B cell (primary cell): ENCODE measurements at regions not wholly inside any gene's neighbourhood (a gene's known extent, or its start where the extent isn't known, plus 50 kb on each side); places are given as distances from the start of the nearest gene placed in this dataset.

Source experiments
- ATAC-seq: fragments of 200-7000 bp; cut with Tn5 transposase; one replicate; pipeline ENCODE4 v1.10.0; 2021; ENCODE audit warnings: low read depth, mild to moderate bottlenecking, moderate number of reproducible peaks, moderate library complexity
- CTCF ChIA-PET: fragments of 350-600 bp; sonication (Branson Sonifier 250); formaldehyde crosslinking; loops from one replicate; lab custom pipeline; 2021; ENCODE audit warnings: antibody characterized with exemption, inconsistent platforms; lab: Charles Lee
- POLR2A ChIA-PET: fragments of 350-600 bp; sonication (Branson Sonifier 250); formaldehyde crosslinking; loops from one replicate; lab custom pipeline; 2021; ENCODE audit warnings: antibody characterized with exemption; lab: Charles Lee
- DNase-seq: peaks from one replicate; pipeline ENCODE4 v3.0.0; 2013
- H2AFZ ChIP-seq: 2 replicates; pipeline ENCODE4 v1.6.1; 2012; ENCODE audit warnings: mild to moderate bottlenecking, low read depth, low read length; ENCODE audit not compliant: insufficient read depth, poor library complexity, severe bottlenecking
- H3K27ac ChIP-seq, 2 donors: 1 replicate in 1 of 2; 2 replicates in 1 of 2; pipeline ENCODE4 v1.5.1; 2012 to 2013; ENCODE audit warnings: low read length in 2 of 2, mild to moderate bottlenecking in 2 of 2, moderate library complexity in 1 of 2
- H3K27me3 ChIP-seq, 4 experiments: fragments of 200-600 bp in 1 of 4; sonication (generic) in 1 of 4; replicated peaks in 1 of 4; 1 replicate in 2 of 4; 2 replicates in 2 of 4; pipeline versions ENCODE4 v1.6.1 to v1.7.0; 2013 to 2016; ENCODE audit warnings: low read length in 3 of 4, mild to moderate bottlenecking in 2 of 4, mixed read lengths in 1 of 4, moderate library complexity in 1 of 4; ENCODE audit not compliant: insufficient read depth in 4 of 4, control insufficient read depth in 3 of 4; ENCODE audit errors: control extremely low read depth in 1 of 4
- H3K36me3 ChIP-seq, 2 experiments: replicated peaks in 1 of 2; 1 replicate in 1 of 2; 2 replicates in 1 of 2; pipeline versions ENCODE4 v1.6.1 to v1.7.1; 2013; ENCODE audit warnings: low read length in 1 of 2; ENCODE audit not compliant: insufficient read depth in 2 of 2, control insufficient read depth in 1 of 2; ENCODE audit errors: control extremely low read depth in 1 of 2, extremely low read depth in 1 of 2
- H3K4me1 ChIP-seq, 2 donors: fragments of 200-600 bp in 1 of 2; sonication (generic) in 1 of 2; 1 replicate in 1 of 2; 2 replicates in 1 of 2; pipeline versions ENCODE4 v1.5.1 to v1.6.1; 2013 to 2017; ENCODE audit warnings: low read length in 2 of 2; ENCODE audit not compliant: control insufficient read depth in 2 of 2, insufficient read depth in 2 of 2
- H3K4me2 ChIP-seq: replicated peaks from 2 replicates; pipeline ENCODE3; 2012; ENCODE audit warnings: mild to moderate bottlenecking, low read depth, low read length; ENCODE audit not compliant: poor library complexity, severe bottlenecking
- H3K4me3 ChIP-seq, 5 experiments: fragments of 200-600 bp in 1 of 5; sonication (generic) in 1 of 5; 1 replicate in 3 of 5; 2 replicates in 2 of 5; pipeline versions ENCODE4 v1.5.1 to v1.7.0; 2011 to 2016; ENCODE audit warnings: low read length in 4 of 5, mild to moderate bottlenecking in 4 of 5, low read depth in 2 of 5, control low read depth in 1 of 5, moderate library complexity in 1 of 5; ENCODE audit not compliant: insufficient read depth in 1 of 5; ENCODE audit errors: control extremely low read depth in 1 of 5, extremely low read depth in 1 of 5
- H3K79me2 ChIP-seq: fragments of 200-600 bp; sonication (generic); one replicate; pipeline ENCODE4 v1.6.0; 2016; ENCODE audit warnings: low read length; ENCODE audit not compliant: control insufficient read depth, insufficient read depth
- H3K9ac ChIP-seq: fragments of 200-600 bp; sonication (generic); 2 replicates; pipeline ENCODE4 v1.6.1; 2017; ENCODE audit warnings: mild to moderate bottlenecking, low read length, moderate library complexity
- H3K9me3 ChIP-seq, 3 donors: one replicate each; pipeline versions ENCODE4 v1.6.1 to v1.7.1; 2013; ENCODE audit warnings: low read length in 2 of 3; ENCODE audit not compliant: control insufficient read depth in 2 of 3, insufficient read depth in 1 of 3; ENCODE audit errors: control extremely low read depth in 1 of 3
- H4K20me1 ChIP-seq: 2 replicates; pipeline ENCODE4 v1.6.0; 2012; ENCODE audit warnings: mild to moderate bottlenecking, low read length; ENCODE audit not compliant: insufficient read depth, control insufficient read depth, poor library complexity, severe bottlenecking
- H3K27ac Mint-ChIP-seq: one replicate; pipeline ENCODE4 v1.8.0; 2021; ENCODE audit warnings: mixed read lengths
- H3K27me3 Mint-ChIP-seq: one replicate; pipeline ENCODE4 v1.8.0; 2021; ENCODE audit warnings: mixed read lengths
- H3K4me1 Mint-ChIP-seq: one replicate; pipeline ENCODE4 v1.8.0; 2021; ENCODE audit warnings: mixed read lengths
- H3K4me3 Mint-ChIP-seq: one replicate; pipeline ENCODE4 v1.8.0; 2021; ENCODE audit warnings: mixed read lengths
- H3K9me3 Mint-ChIP-seq: one replicate; pipeline ENCODE4 v1.8.0; 2022; ENCODE audit warnings: mixed read lengths; ENCODE audit not compliant: insufficient read depth
- EZH2 ChIP-seq: IDR thresholded peaks from 2 replicates; pipeline ENCODE4 v1.6.1; 2012; ENCODE audit warnings: borderline replicate concordance, low read depth, mild to moderate bottlenecking, moderate library complexity, low read length; ENCODE audit not compliant: insufficient read depth, poor library complexity, severe bottlenecking
- WGBS: methylation state at CpG from one replicate; pipeline ENCODE4 v1.1.5; 2013; ENCODE audit warnings: missing lambda C conversion rate; ENCODE audit not compliant: insufficient coverage; 5-methylcytosine and 5-hydroxymethylcytosine counted together
- intact Hi-C: fragments of 100-400 bp; cut with micrococcal nuclease; formaldehyde crosslinking; loops from one replicate; pipeline ENCODE4 v1.10.0; 2022
- TF ChIP-seq, protein P1 (sequence below): fragments of 200-600 bp; IDR thresholded peaks from one replicate; pipeline ENCODE4 v1.8.0; 2022; ENCODE audit warnings: antibody characterized with exemption, mild to moderate bottlenecking

- WGBS: no CpG with 5 or more reads among the region's 1 CpG
- POLR2A ChIA-PET: no interaction called here
- intact Hi-C loops: no loop called here
Observed at GRCh38 chr6:92026878-92027277, 1392.5 kb downstream of the EPHA7 start.

DNA sequence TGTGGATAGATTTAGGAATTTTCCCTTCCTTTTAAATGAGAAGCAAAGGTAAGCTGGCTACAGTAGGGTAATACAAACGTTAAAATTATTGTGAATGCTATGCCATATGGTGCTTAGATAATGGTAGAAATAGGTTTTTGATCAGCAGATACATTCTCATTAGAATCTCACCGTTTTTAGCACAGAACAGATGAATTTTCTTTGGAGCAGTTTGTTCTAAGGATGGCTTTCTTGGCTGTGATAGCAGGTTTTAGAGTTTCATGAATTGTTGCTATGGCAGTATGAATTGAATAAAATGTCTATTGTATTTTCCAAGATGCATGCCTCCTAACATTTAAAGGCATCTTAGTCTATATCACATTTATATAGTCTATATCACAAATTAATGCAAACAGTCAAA lies 1394.5 kb downstream of the EPHA7 start:
- TF ChIP-seq EZH2: no peak
- TF ChIP-seq, protein P1, sequence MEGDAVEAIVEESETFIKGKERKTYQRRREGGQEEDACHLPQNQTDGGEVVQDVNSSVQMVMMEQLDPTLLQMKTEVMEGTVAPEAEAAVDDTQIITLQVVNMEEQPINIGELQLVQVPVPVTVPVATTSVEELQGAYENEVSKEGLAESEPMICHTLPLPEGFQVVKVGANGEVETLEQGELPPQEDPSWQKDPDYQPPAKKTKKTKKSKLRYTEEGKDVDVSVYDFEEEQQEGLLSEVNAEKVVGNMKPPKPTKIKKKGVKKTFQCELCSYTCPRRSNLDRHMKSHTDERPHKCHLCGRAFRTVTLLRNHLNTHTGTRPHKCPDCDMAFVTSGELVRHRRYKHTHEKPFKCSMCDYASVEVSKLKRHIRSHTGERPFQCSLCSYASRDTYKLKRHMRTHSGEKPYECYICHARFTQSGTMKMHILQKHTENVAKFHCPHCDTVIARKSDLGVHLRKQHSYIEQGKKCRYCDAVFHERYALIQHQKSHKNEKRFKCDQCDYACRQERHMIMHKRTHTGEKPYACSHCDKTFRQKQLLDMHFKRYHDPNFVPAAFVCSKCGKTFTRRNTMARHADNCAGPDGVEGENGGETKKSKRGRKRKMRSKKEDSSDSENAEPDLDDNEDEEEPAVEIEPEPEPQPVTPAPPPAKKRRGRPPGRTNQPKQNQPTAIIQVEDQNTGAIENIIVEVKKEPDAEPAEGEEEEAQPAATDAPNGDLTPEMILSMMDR: no peak
- no peak overlapping the region for H3K9ac ChIP-seq
- Mint-ChIP-seq H3K27me3 (no peaks in the 10 kb centered on the region), H3K4me1 (no peaks in the 10 kb centered on the region), H3K9me3 (peaks cover 2% of the 10 kb centered on the region), H3K4me3 (no peak overlapping the region), H3K27ac (no peak overlapping the region)
- no peak overlapping the region for H3K27ac ChIP-seq
- H2AFZ ChIP-seq: no peak overlapping the region
- CTCF ChIA-PET: no interaction called here
- no peak overlapping the region for H3K4me3 ChIP-seq
- no peak overlapping the region for H3K4me2 ChIP-seq
- no peaks in the 10 kb centered on the region for H3K36me3 ChIP-seq
- WGBS: 80% methylated on average over 1 of the region's 2 CpGs
- ATAC-seq (no peak), DNase-seq (no peak)
- intact Hi-C loops: no loop called here
- POLR2A ChIA-PET: no interaction called here
- no peaks in the 10 kb centered on the region for H3K79me2 ChIP-seq
- peaks cover 0 to 2% (median 0%) of the 10 kb centered on the region in 3 donors for H3K9me3 ChIP-seq
- no peaks in the 10 kb centered on the region for H4K20me1 ChIP-seq
- H3K4me1 ChIP-seq: no peaks in the 10 kb centered on the region
- no peaks in the 10 kb centered on the region for H3K27me3 ChIP-seq

More at GRCh38 chr6:92026878-92027277, 1392.5 kb downstream of the EPHA7 start:
- DNase-seq: no peak
- Histone ChIP-seq H3K27ac (no peak overlapping the region), H3K79me2 (no peaks in the 10 kb centered on the region), H3K4me1 (no peaks in the 10 kb centered on the region), H3K4me2 (no peak overlapping the region), H3K27me3 (no peaks in the 10 kb centered on the region), H3K9me3 (no peaks in the 10 kb centered on the region), H2AFZ (no peak overlapping the region), H3K36me3 (no peaks in the 10 kb centered on the region), H4K20me1 (no peaks in the 10 kb centered on the region), H3K9ac (no peak overlapping the region), H3K4me3 (no peak overlapping the region)
- ATAC-seq: no peak
- CTCF ChIA-PET: no interaction called here
- peaks cover 5% of the 10 kb centered on the region for H3K9me3 Mint-ChIP-seq
- no peaks in the 10 kb centered on the region for H3K4me1 Mint-ChIP-seq
- no peak overlapping the region for H3K4me3 Mint-ChIP-seq
- no peak overlapping the region for H3K27ac Mint-ChIP-seq
- no peaks in the 10 kb centered on the region for H3K27me3 Mint-ChIP-seq
- TF ChIP-seq EZH2: no peak
- TF ChIP-seq, protein P1: no peak
